ENCODE measurements at regions not wholly inside any gene's neighbourhood (a gene's known extent, or its start where the extent isn't known, plus 50 kb on each side); places are given as distances from the start of the nearest gene placed in this dataset.

DNA sequence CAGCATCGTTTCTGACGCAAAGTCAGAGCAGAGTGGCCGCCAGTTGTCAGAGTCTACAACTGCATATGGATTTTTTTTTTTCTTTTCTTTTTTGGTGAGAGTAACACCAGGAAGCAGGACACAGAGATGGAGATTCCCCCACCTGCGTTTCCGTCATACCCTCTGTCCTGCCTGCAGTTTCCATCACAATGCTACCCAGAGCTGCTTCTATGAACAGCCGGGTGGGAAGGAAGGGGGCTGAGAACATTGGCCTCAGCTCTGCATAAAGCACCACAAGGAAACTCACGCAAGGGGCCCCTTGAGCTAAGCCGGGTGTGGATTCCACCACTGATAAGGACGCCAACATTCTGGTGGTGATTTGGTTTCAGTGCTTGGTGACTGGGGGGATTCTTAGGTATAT, 183.5 kb upstream of the AFDN start:
- in situ Hi-C loops (cut with MboI; ENCODE audit: low sequenced_read_pairs) = no loop called here
- Histone ChIP-seq H3K4me1 (no peaks in the 10 kb centered on the region), H3K9me3 (no peaks in the 10 kb centered on the region), H3K36me3 (replicated peaks) (no peaks in the 10 kb centered on the region), H3K4me3 (no peak overlapping the region), H3K27me3 (ENCODE audit: low read depth) (no peaks in the 10 kb centered on the region)
- DNase-seq (ENCODE audit: low spot score in 2 of 2) = no peak

DNA sequence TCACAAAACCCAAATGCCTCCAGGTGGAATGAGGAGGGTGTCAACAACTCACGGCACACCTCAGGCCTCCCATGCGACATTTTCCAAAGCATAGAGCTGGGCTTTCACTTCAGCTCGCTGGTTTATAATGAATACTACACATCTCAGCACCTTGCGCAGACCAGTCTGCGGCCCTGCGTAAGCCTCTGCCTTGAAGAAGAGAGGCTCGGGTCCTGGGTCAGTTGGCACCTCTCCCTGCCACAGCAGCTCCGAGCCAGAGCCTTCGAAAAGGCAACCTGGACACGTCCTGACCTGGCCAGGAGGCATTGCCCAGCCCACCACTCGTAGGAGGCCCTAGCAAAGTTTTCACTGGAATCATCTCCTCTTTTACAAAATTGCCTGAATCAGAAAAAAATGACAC, 183.0 kb upstream of the AFDN start:
- no peaks in the 10 kb centered on the region for H3K36me3 ChIP-seq (replicated peaks)
- no peaks in the 10 kb centered on the region for H3K9me3 ChIP-seq
- in situ Hi-C loops (cut with MboI; ENCODE audit: low sequenced_read_pairs) = no loop called here
- no peak overlapping the region for H3K4me3 ChIP-seq
- DNase-seq (ENCODE audit: low spot score in 2 of 2) = no peak
- no peaks in the 10 kb centered on the region for H3K4me1 ChIP-seq
- no peaks in the 10 kb centered on the region for H3K27me3 ChIP-seq (ENCODE audit: low read depth)

DNA sequence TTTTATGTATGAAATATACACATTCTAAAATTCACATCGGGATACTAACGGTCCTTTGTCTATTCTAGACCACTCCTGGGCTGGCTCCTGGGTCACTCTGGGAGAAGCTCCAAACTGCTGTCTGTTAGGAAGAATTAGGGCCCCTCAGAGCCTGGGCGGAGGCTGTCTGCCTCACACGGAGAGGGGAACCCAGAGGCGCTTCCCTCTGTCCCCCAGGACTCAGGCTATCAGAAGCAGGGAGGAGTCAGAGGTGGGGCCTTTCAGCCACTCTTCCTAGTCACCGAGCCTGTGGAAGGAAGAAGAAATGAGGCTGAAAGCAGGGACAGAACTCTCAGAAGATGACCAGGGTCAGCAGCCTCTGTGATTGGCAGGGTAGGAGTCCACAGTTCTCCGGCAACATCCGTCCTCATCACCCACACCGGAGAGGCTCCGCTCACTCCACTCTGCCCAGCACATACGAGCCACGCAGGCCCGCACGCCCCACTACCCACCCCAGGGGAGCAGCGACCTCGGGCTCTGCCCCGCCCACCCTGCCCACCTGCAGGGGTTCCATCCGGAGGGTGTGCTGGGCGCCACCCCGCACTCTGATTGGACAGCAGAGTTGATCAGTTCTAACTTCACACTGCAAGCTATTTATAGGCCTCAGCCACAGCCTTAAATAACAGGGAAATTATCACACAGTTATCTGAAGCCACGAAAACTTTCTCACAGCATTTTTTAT, 182.1 kb upstream of the AFDN start:
- no peaks in the 10 kb centered on the region for H3K4me1 ChIP-seq
- DNase-seq (ENCODE audit: low spot score in 2 of 2) = no peak
- no peaks in the 10 kb centered on the region for H3K9me3 ChIP-seq
- H3K36me3 ChIP-seq (replicated peaks) = no peaks in the 10 kb centered on the region
- H3K4me3 ChIP-seq = no peak overlapping the region
- in situ Hi-C loops (cut with MboI; ENCODE audit: low sequenced_read_pairs) = no loop called here
- no peaks in the 10 kb centered on the region for H3K27me3 ChIP-seq (ENCODE audit: low read depth)

DNA sequence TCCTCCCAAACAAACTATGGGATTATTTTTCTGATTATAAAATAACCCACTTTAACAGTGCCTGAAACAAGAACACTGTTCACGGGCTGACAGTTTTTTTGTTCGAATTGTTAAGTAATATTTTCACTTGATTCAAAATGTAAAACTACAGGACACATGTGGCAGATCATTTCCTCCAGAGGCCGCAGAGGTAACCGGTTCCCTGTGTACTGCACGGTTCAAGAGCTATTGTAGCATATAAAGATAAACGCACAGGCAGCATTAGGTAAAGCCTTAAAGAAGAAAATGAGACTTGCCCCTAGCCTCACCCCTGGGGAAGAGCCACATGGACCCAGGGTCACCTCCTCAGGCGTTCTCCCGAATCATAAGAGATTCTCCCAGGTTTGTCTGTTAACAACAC, 181.3 kb upstream of the AFDN start:
- no peaks in the 10 kb centered on the region for H3K4me1 ChIP-seq
- in situ Hi-C loops (cut with MboI; ENCODE audit: low sequenced_read_pairs) = no loop called here
- H3K27me3 ChIP-seq (ENCODE audit: low read depth) = no peaks in the 10 kb centered on the region
- H3K4me3 ChIP-seq = no peak overlapping the region
- H3K9me3 ChIP-seq = no peaks in the 10 kb centered on the region
- DNase-seq (ENCODE audit: low spot score in 2 of 2) = no peak
- H3K36me3 ChIP-seq (replicated peaks) = no peaks in the 10 kb centered on the region

DNA sequence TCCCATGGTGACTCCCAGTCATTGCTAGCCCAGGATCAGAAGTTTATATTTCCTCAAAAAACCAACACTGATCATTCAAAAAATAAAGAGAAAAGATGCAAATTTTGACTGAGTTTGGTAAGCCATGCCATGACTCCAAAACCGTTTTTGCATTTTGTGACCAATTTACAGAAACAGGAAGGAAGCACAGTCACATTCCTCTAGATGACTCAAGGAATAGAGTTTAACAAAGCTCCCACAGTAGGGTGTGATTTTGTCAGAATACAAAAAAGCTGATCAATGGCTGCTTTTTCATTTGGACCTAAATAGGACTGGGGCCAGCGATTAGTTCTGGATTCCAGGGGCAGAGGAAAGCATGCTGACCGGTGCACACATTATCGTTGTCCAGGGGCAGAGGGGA, 179.4 kb upstream of the AFDN start:
- no peak overlapping the region for H3K4me3 ChIP-seq
- in situ Hi-C loops (cut with MboI; ENCODE audit: low sequenced_read_pairs) = no loop called here
- H3K36me3 ChIP-seq (replicated peaks) = no peaks in the 10 kb centered on the region
- no peak for DNase-seq (ENCODE audit: low spot score in 2 of 2)
- no peaks in the 10 kb centered on the region for H3K9me3 ChIP-seq
- H3K4me1 ChIP-seq = no peaks in the 10 kb centered on the region
- no peaks in the 10 kb centered on the region for H3K27me3 ChIP-seq (ENCODE audit: low read depth)

DNA sequence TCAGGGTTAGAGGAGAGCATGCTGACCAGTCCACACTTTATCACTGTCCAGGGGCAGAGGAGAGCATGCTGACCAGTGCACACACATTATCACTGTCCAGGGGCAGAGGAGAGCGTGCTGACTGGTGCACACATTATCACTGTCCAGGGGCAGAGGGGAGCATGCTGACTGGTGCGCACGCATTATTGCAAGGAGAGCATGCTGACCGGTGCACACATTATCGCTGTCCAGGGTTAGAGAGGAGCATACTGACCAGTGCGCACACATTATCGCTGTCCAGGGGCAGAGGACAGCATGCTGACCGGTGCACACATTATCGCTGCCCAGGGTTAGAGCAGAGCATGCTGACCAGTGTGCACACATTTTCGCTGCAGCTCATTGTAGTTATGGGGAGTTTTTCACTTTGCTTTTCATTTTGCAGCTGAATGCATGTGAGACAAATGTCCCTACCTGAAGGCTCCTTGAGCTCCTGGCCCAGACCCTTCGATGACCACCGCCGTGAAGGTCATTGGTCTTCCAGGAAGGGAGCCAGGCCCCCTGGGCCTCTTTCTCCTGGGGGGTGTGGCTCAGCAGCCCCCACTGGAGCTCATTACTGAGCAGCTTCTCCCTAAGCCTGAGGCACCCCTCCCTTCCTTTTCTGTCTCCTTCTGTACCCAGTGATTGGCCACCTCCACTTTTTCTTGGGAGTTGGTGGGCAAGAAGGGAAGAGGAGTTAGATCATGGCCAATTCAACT, 178.8 kb upstream of the AFDN start:
- in situ Hi-C loops (cut with MboI; ENCODE audit: low sequenced_read_pairs) = no loop called here
- H3K36me3 ChIP-seq (replicated peaks) = no peaks in the 10 kb centered on the region
- H3K27me3 ChIP-seq (ENCODE audit: low read depth) = no peaks in the 10 kb centered on the region
- DNase-seq (ENCODE audit: low spot score in 2 of 2) = no peak
- no peaks in the 10 kb centered on the region for H3K9me3 ChIP-seq
- H3K4me3 ChIP-seq = no peak overlapping the region
- H3K4me1 ChIP-seq = no peaks in the 10 kb centered on the region

DNA sequence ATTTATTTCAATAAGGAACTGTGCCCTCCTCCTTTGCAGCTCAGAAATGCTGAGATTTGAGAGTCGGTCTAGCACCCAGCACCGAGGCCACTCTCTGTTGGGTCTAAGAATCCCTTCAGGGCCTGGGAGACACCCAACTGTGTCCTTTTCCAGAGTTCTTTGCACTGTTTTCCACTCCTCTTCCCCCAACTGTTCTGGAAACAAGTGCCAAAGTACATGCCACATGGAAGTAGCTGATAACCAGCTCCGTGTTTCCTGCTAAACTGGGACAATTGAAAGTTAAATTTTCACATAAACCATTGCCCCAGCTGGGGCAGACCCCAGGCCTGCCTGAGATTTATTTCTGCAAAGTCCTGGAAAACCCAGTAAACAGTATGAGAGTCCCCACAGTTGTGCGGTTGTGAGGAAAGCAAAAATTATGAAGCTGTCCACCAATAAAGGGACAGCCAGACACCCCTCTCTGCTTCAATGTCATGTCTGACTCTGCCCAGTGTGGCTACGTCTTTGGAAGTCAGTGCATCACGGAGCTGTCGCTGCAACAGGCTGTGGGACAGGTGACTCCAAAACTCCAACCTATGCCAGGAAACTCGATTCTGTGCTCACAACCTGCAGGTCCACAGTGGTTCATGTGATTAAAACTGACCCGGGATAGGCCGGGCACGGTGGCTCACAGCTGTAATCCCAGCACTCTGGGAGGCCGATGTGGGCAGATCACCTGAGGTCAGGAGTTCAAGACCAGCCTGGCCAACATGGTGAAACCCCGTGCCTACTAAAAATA, 178.0 kb upstream of the AFDN start:
- H3K9me3 ChIP-seq = no peaks in the 10 kb centered on the region
- no peaks in the 10 kb centered on the region for H3K36me3 ChIP-seq (replicated peaks)
- in situ Hi-C loops (cut with MboI; ENCODE audit: low sequenced_read_pairs) = no loop called here
- DNase-seq (ENCODE audit: low spot score in 2 of 2) = no peak
- no peaks in the 10 kb centered on the region for H3K27me3 ChIP-seq (ENCODE audit: low read depth)
- H3K4me1 ChIP-seq = no peaks in the 10 kb centered on the region
- no peak overlapping the region for H3K4me3 ChIP-seq

DNA sequence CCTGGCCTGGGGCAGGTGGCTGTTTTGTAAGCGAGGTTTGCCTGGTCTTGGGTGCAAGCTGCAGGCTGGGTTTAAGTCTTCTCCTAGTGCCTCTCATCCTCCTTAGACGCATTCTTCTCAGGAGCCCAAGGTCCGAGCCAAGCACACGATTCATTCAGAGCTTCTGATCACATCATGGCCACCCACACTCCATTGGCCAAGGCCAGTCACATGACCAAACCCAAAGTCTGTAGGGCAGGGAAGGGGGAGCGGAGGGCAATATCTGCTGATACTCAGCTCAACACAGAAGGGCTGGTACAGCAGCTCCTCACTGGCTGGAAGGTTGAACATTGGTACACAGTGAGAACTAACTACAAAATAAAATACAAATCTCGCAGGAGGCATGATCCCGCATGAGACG, 177.2 kb upstream of the AFDN start:
- Histone ChIP-seq H3K36me3 (replicated peaks) (no peaks in the 10 kb centered on the region), H3K9me3 (no peaks in the 10 kb centered on the region), H3K4me3 (no peak overlapping the region), H3K27me3 (ENCODE audit: low read depth) (no peaks in the 10 kb centered on the region), H3K4me1 (no peaks in the 10 kb centered on the region)
- DNase-seq (ENCODE audit: low spot score in 2 of 2) = no peak
- in situ Hi-C loops (cut with MboI; ENCODE audit: low sequenced_read_pairs) = no loop called here

DNA sequence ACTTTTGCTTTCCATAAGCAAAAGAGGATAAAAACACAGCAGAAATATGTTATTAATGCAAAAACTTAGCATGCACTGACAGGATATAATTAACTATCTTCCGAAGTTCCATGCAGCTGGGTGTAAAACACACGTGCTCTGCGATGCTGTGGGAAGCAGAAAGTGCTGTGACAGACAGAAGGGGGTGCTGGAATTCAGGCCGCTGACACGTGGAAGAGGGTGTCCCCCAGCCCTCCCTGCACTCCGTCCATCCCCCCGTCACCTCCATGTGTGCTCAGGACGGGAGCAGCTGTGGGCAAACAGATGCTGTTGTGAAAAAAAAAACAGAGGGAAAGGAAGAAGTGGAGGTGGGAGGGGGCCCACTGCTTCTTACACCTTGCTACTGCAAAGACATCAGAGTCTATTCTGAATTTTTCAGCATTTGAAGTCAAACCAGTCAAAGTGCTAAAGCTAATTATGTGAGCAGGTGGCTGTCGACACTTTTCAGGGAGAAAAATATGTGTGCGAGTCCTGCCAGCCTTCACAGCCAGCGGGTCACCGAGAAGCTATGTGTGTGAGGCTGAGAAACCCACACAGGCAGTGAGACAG, 175.9 kb upstream of the AFDN start:
- no peaks in the 10 kb centered on the region for H3K27me3 ChIP-seq (ENCODE audit: low read depth)
- H3K36me3 ChIP-seq (replicated peaks) = no peaks in the 10 kb centered on the region
- no peak for DNase-seq (ENCODE audit: low spot score in 2 of 2)
- in situ Hi-C loops (cut with MboI; ENCODE audit: low sequenced_read_pairs) = no loop called here
- no peaks in the 10 kb centered on the region for H3K9me3 ChIP-seq
- no peaks in the 10 kb centered on the region for H3K4me1 ChIP-seq
- H3K4me3 ChIP-seq = no peak overlapping the region

DNA sequence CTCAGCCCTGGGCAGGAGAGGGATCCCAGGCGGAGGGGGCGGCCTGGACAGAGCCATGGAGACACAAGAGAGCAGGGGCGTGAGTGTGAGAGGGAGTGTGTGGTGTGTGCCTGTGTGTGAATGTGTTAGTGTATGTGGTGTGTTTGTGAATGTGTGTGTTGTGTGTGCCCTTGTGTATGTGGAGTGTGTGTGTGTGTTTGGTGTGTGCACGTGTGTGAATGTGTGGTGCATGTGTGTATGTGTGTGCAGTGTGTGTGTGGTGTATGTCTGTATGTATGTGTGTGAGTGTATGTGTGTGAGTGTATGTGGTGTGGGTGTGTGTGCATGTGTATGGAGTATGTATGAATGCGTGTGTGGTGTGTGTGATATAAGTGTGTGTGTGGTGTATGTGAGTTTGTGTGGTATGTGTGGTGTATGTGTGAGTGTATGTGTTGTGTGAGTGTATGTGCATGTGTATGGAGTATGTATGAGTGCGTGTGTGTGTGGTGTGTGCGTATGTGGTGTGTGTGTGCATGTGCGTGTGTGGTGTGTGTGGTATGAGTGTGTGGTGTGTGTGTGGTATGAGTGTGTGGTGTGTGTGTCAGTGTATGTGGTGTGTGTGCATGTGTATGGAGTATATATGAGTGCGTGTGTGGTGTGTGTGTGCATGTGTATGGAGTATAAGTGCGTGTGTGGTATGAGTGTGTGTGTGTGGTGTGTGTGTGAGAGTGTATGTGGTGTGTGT, 175.2 kb upstream of the AFDN start:
- no peak overlapping the region for H3K4me3 ChIP-seq
- DNase-seq (ENCODE audit: low spot score in 2 of 2) = no peak
- H3K27me3 ChIP-seq (ENCODE audit: low read depth) = no peaks in the 10 kb centered on the region
- H3K36me3 ChIP-seq (replicated peaks) = no peaks in the 10 kb centered on the region
- in situ Hi-C loops (cut with MboI; ENCODE audit: low sequenced_read_pairs) = no loop called here
- H3K9me3 ChIP-seq = no peaks in the 10 kb centered on the region
- no peaks in the 10 kb centered on the region for H3K4me1 ChIP-seq

DNA sequence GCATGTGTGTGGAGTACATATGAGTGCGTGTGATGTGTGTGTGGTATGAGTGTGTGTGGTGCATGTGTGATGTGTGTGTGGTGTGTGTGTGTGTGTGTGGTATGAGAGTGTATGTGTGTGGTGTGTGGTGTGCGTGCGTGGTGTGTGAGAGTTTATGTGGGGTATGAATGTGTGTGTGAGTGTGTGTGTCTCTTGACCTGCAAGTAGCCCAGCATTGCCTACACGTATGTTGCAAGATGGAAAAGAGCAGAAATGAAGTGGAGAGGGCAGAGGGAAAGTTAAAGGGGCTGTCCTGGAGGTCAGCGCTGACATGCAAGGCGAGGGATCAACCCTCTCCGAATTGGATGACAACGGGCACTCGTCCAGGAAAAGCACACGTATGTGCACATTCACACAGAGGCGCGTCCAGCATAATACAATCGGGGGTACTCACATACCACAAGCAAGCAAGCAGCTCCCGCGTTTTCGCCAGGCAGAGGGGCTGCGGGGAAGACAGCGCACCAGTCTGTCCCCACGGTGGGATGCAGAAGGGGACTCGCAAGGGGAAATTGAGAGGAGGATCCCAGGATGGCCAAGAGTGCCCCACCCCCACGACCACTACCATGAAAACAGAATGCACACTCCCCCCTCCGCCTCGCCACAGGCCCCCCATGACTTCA, 174.5 kb upstream of the AFDN start:
- Histone ChIP-seq H3K36me3 (replicated peaks) (no peaks in the 10 kb centered on the region), H3K27me3 (ENCODE audit: low read depth) (no peaks in the 10 kb centered on the region), H3K4me3 (no peak overlapping the region), H3K4me1 (no peaks in the 10 kb centered on the region), H3K9me3 (no peaks in the 10 kb centered on the region; the same call in 1 of the 2 replicates)
- DNase-seq (ENCODE audit: low spot score in 2 of 2) = no peak
- in situ Hi-C loops (cut with MboI; ENCODE audit: low sequenced_read_pairs) = no loop called here

DNA sequence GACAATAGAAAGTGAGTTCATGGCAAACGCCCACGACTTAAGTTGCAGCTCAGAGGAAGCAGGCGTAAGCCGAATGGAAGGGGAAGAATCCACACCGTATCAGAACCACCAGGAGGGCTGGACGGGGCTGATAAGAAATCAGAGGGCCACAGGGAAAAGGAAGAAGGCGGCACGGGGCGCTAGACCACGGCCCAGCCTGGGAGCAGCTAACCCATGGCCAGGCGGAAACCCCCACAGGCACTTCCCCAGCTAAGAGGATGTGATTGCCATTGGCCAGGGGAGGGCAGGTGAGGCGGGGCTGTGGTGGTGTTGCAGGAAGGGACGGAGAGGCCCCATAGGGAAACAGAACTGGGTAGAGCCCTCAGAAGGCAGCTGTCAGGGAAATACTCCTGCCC, 174.0 kb upstream of the AFDN start:
- H3K4me1 ChIP-seq = no peaks in the 10 kb centered on the region

DNA sequence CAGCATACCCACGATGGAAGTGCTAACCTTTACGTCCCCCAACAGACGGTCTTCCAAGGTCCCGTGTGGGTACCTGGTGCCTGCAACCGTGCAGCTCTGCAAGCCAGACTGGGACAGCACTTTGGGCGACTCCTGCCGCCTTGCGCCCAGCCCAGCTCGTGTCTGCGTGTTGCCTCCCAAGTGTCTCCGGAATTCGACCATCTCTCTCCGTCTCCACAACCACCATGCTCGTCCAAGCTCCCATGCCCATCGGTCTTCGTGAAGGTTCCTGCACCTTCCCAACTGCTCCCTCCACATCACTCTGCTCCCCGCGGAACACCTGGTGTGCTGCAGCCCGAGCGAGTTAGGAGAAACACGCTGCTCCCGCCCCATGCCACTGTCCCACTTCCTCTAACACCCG, 173.2 kb upstream of the AFDN start:
- DNase-seq (ENCODE audit: low spot score in 2 of 2) = no peak
- no peak overlapping the region for H3K4me3 ChIP-seq
- no peaks in the 10 kb centered on the region for H3K4me1 ChIP-seq
- no peaks in the 10 kb centered on the region for H3K36me3 ChIP-seq (replicated peaks)
- in situ Hi-C loops (cut with MboI; ENCODE audit: low sequenced_read_pairs) = no loop called here
- no peaks in the 10 kb centered on the region; the same call in 1 of the 2 replicates for H3K9me3 ChIP-seq
- H3K27me3 ChIP-seq (ENCODE audit: low read depth) = no peaks in the 10 kb centered on the region

More for the DNA sequence above, 174.0 kb upstream of the AFDN start:
- no peak overlapping the region for H3K4me3 ChIP-seq
- no peaks in the 10 kb centered on the region; the same call in 1 of the 2 replicates for H3K9me3 ChIP-seq
- no peaks in the 10 kb centered on the region for H3K27me3 ChIP-seq (ENCODE audit: low read depth)
- DNase-seq (ENCODE audit: low spot score in 2 of 2) = no peak
- no peaks in the 10 kb centered on the region for H3K36me3 ChIP-seq (replicated peaks)
- in situ Hi-C loops (cut with MboI; ENCODE audit: low sequenced_read_pairs) = no loop called here
